ENCODE measurements at regions not wholly inside any gene's neighbourhood (a gene's known extent, or its start where the extent isn't known, plus 50 kb on each side); places are given as distances from the start of the nearest gene placed in this dataset.

DNA sequence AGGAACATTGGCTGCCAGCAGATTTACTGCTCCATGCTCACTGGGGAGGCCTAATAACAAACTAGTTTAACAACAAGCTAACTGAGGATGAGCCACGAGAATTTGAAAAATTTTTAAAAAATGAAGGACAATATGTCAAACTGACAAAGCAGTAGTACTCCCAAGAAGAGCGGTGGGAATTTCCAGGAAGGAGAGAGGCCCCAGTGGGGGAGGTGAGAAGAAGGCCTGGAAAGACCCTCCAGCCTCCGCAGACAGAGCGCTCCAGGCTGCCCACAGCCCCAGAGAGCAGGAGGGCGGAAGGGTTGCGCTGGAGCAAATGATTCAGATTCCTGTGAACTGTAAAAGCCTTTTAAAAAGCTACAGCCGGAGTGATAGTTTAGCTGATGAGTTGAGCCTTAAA, 78.5 kb downstream of the SIPA1L2 start:
- TF ChIP-seq, protein P1, sequence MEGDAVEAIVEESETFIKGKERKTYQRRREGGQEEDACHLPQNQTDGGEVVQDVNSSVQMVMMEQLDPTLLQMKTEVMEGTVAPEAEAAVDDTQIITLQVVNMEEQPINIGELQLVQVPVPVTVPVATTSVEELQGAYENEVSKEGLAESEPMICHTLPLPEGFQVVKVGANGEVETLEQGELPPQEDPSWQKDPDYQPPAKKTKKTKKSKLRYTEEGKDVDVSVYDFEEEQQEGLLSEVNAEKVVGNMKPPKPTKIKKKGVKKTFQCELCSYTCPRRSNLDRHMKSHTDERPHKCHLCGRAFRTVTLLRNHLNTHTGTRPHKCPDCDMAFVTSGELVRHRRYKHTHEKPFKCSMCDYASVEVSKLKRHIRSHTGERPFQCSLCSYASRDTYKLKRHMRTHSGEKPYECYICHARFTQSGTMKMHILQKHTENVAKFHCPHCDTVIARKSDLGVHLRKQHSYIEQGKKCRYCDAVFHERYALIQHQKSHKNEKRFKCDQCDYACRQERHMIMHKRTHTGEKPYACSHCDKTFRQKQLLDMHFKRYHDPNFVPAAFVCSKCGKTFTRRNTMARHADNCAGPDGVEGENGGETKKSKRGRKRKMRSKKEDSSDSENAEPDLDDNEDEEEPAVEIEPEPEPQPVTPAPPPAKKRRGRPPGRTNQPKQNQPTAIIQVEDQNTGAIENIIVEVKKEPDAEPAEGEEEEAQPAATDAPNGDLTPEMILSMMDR (IDR thresholded peaks at IDR 0.05; ENCODE audit: low read depth, low read length, missing control alignments) = no peak
- DNase-seq (ENCODE audit: low read depth) = no peak
- no peak overlapping the region for H3K4me3 ChIP-seq (ENCODE audit: low read depth, low read length)

DNA sequence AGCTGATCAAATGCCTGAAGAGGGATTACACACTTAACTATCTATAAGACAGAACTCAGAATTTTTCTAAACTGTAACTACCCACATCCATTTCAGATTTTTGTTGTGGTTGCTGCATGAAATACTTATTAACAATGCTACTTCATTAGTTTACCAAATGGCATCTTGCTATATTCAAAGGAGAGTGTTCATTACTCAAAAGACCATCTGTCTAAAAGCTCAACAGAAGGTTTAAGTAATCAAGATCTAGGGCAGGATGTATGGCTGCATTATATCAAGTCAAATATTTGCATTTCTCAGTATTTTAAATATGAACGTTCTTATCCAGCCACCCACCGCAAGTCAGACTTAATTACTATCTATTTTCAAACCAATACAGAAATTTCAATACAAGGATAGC, 79.9 kb downstream of the SIPA1L2 start:
- H3K4me3 ChIP-seq (ENCODE audit: low read depth, low read length) = no peak overlapping the region
- TF ChIP-seq, protein P1 (IDR thresholded peaks at IDR 0.05; ENCODE audit: low read depth, low read length, missing control alignments) = no peak
- DNase-seq (ENCODE audit: low read depth) = no peak

DNA sequence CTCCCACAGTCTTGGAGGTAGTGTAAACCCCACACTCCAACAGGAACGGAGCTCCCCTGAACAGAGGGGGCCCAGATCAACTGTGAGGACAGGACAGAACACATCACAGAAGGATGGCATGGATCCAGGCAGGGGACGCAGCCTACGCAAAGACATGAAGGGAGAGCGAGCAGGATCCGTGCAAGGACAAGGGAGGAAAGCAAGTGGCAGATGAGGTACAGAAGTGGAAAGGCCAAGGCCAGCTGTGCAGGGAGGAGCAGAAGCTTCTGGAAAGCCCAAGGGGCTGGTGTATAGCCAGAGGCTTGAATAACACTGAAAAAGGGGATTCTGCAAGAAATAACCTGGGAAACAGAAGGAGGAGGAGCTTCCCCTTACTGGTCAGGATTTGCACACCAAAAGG, 81.2 kb downstream of the SIPA1L2 start:
- no peak for DNase-seq (ENCODE audit: low read depth)
- H3K4me3 ChIP-seq (ENCODE audit: low read depth, low read length) = no peak overlapping the region
- TF ChIP-seq, protein P1 (IDR thresholded peaks at IDR 0.05; ENCODE audit: low read depth, low read length, missing control alignments) = no peak

DNA sequence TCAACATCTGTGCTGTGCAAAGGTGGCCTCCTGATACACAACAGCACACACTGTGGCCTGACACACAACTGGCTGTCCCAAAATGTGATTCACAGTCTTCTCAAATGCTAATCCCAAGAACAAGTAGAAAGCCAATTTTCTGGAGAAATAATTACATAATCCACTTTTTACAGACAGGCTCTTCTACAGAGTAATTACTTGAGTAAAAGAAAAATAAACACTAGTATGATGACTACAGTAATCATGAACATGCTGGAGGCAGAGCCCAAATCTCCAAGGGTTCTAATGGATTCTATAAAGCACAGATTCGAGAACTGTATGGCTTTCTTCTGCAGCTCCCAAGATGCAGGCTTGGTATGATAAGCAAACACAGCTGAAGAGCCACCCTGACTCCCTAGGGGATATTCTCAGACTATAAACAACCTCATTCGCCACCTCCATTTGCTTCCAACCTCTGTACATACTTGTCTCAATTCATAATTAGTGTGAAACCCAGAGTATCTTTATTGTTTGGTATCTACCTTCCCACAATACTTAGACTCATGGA, 81.9 kb downstream of the SIPA1L2 start:
- H3K4me3 ChIP-seq (ENCODE audit: low read depth, low read length) = no peak overlapping the region
- DNase-seq (ENCODE audit: low read depth) = no peak
- TF ChIP-seq, protein P1 (IDR thresholded peaks at IDR 0.05; ENCODE audit: low read depth, low read length, missing control alignments) = no peak

DNA sequence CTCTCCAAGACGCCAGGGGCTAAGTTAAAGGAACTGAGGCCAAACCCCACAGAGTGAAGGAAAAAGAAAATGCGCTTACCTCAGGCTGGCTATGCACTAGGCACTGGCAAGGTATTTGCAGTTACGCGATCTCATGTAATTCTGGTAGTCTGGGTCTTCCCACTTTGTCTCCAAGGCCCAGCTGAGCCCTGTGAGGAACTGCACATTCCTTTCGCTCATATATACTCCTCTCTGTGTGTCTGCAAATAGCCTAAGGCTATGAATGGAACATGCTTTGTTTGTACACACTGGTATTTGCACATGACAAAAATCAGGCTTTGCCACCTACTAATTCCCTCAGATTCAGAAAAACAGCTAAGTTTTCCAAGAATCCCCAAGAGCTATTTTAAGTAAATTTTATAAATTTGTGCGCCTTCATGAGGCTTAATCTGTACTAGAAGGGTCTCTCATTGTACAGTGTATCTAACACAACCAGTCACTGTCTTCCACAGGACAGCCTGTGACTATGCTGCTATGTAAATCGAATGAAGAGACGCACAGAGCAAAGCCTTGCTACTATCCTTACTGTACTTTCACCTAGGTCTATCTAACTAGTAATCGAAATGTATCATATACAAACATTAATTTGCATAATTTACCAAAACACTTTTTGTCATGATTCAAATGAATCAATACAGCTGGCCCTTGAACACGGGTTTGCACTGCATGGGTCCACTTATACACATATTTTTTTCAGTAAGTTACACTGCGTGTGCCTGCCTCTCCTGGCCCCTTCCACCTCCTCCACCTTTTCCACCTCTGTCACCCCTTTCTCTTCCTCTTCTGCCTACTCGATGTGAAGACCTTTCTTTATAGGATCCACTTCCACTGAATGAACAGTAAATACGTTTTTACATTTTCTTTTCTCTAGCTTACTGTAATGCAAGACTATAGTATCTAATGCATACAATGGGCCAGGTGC, 87.0 kb downstream of the SIPA1L2 start:
- TF ChIP-seq, protein P1 (IDR thresholded peaks at IDR 0.05; ENCODE audit: low read depth, low read length, missing control alignments) = no peak
- no peak for DNase-seq (ENCODE audit: low read depth)
- H3K4me3 ChIP-seq (ENCODE audit: low read depth, low read length) = no peak overlapping the region

DNA sequence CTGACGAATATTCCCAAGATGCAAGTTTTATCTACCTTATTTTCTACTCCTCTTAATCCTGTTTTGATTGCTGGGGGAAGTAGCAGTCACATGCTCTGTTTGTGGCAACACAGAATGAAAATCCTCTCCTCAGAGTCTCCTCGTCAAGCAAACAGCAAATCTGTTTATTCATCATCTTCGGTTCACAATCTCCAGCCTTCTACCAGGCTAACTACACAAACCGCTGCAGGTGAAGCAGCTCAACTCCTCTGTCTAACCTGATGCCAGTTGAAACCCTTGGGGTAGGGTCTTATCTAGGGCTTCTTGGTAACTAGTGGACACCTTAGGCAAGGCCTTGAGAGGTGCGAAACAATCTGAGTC, 91.0 kb downstream of the SIPA1L2 start:
- TF ChIP-seq, protein P1 (IDR thresholded peaks at IDR 0.05; ENCODE audit: low read depth, low read length, missing control alignments) = no peak
- H3K4me3 ChIP-seq (ENCODE audit: low read depth, low read length) = no peak overlapping the region
- no peak for DNase-seq (ENCODE audit: low read depth)
